ENCODE measurements at regions not wholly inside any gene's neighbourhood (a gene's known extent, or its start where the extent isn't known, plus 50 kb on each side); places are given as distances from the start of the nearest gene placed in this dataset.

DNA sequence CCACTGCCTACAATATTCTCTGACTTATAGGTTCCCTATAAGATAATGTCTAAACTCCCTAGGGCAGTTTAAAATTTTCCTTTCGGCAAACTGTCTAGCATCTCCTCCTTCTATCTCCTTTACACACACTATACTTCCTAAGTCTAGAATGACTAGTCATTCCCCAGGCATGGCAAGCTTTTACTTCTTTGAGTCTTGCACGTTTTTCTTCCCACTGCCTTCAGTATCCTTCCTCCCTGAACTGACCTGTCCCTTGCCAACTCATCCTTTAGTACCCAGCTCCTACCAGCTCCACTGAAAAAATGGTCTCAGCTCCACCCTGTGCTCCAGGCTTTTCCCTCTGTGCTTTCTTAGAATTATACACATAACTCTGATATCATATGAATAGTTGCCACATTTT lies 93.8 kb upstream of the KBTBD8 start:
- TF ChIP-seq POLR2A (IDR thresholded peaks at IDR 0.05), result no peak
- TF ChIP-seq, protein P1, sequence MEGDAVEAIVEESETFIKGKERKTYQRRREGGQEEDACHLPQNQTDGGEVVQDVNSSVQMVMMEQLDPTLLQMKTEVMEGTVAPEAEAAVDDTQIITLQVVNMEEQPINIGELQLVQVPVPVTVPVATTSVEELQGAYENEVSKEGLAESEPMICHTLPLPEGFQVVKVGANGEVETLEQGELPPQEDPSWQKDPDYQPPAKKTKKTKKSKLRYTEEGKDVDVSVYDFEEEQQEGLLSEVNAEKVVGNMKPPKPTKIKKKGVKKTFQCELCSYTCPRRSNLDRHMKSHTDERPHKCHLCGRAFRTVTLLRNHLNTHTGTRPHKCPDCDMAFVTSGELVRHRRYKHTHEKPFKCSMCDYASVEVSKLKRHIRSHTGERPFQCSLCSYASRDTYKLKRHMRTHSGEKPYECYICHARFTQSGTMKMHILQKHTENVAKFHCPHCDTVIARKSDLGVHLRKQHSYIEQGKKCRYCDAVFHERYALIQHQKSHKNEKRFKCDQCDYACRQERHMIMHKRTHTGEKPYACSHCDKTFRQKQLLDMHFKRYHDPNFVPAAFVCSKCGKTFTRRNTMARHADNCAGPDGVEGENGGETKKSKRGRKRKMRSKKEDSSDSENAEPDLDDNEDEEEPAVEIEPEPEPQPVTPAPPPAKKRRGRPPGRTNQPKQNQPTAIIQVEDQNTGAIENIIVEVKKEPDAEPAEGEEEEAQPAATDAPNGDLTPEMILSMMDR (IDR thresholded peaks at IDR 0.05 in 4 of 5, conservative IDR thresholded peaks at IDR 0.05 in 1 of 5), result no peak

All from gastrocnemius medialis (tissue), 4 donors.